NK-92 treated with Interleukin-12 subunit alpha and Interleukin-12 subunit beta, amount 100 ng/mL, for 24 hours (cell line): ENCODE measurements at regions not wholly inside any gene's neighbourhood (a gene's known extent, or its start where the extent isn't known, plus 50 kb on each side); places are given as distances from the start of the nearest gene placed in this dataset.
"Not testable (repeated sequence)": the region's sequence is repeated elsewhere in the genome, so short reads cannot be mapped to it uniquely, and the experiment has no call there.

Source experiments
- DNase-seq: peaks from one replicate; lab custom pipeline; 2025; lab: John Stamatoyannopoulos, UW

GRCh38 chr4:75189711-75190335 is 256.9 kb downstream of the PARM1 start:
- DNase-seq = no peak

GRCh38 chr4:75180790-75181776 is 248.2 kb downstream of the PARM1 start:
- DNase-seq = peak; percentile 29

- DNase-seq = no peak
Observed at GRCh38 chr4:75180217-75180616, 247.3 kb downstream of the PARM1 start.

GRCh38 chr4:75179510-75179909 is 246.6 kb downstream of the PARM1 start:
- no peak for DNase-seq

- DNase-seq = peak; percentile 20
Observed at GRCh38 chr4:75172551-75172950, 239.6 kb downstream of the PARM1 start.

GRCh38 chr4:75169427-75169826 is 236.5 kb downstream of the PARM1 start:
- no peak for DNase-seq

GRCh38 chr4:75169020-75169419 is 236.1 kb downstream of the PARM1 start:
- DNase-seq = no peak

- DNase-seq = no peak
Observed at GRCh38 chr4:75168548-75168947, 235.6 kb downstream of the PARM1 start.

- not testable (repeated sequence) for DNase-seq
Observed at GRCh38 chr4:75165100-75165499, 232.2 kb downstream of the PARM1 start.

- DNase-seq = no peak
Observed at GRCh38 chr4:75158451-75158850, 225.5 kb downstream of the PARM1 start.

GRCh38 chr4:75154994-75155393 is 222.1 kb downstream of the PARM1 start:
- no peak for DNase-seq

GRCh38 chr4:75146223-75146622 is 213.3 kb downstream of the PARM1 start:
- DNase-seq = no peak

- no peak for DNase-seq
Observed at GRCh38 chr4:75144475-75144874, 211.6 kb downstream of the PARM1 start.

GRCh38 chr4:75142850-75143249 is 209.9 kb downstream of the PARM1 start:
- DNase-seq = no peak

- no peak for DNase-seq
Observed at GRCh38 chr4:75142382-75142781, 209.5 kb downstream of the PARM1 start.

GRCh38 chr4:75141162-75141561 is 208.2 kb downstream of the PARM1 start:
- no peak for DNase-seq

- no peak for DNase-seq
Observed at GRCh38 chr4:75137302-75137701, 204.4 kb downstream of the PARM1 start.

- DNase-seq = no peak
Observed at GRCh38 chr4:75135068-75135825, 202.3 kb downstream of the PARM1 start.

GRCh38 chr4:75126870-75127269 is 194.0 kb downstream of the PARM1 start:
- DNase-seq = not testable (repeated sequence)

- DNase-seq = no peak
Observed at GRCh38 chr4:75126058-75126457, 193.1 kb downstream of the PARM1 start.

GRCh38 chr4:75122424-75123014 is 189.6 kb downstream of the PARM1 start:
- DNase-seq = no peak

GRCh38 chr4:75118739-75119138 is 185.8 kb downstream of the PARM1 start:
- no peak for DNase-seq
